Left lung (tissue), 4 donors: ENCODE measurements at regions not wholly inside any gene's neighbourhood (a gene's known extent, or its start where the extent isn't known, plus 50 kb on each side); places are given as distances from the start of the nearest gene placed in this dataset.
A peak's percentile ranks its signal among the peaks of the same experiment; 100 is the strongest.

ENCODE experiments used
- ATAC-seq: fragments of 200-7000 bp; cut with Tn5 transposase; one replicate; pipeline ENCODE4 v1.9.1; 2020; ENCODE audit warnings: moderate library complexity
- DNase-seq, 4 donors: peaks; one replicate each; pipeline ENCODE4 v3.0.0-alpha.2; 2013 to 2020
- H3K27ac ChIP-seq, 2 donors: fragments of 200-600 bp; sonication (generic) in 1 of 2; one replicate each; pipeline versions ENCODE4 v1.5.0 to v1.8.0; 2020 to 2021
- H3K27me3 ChIP-seq, 2 donors: fragments of 200-600 bp; sonication (generic) in 1 of 2; one replicate each; pipeline versions ENCODE4 v1.5.0 to v1.8.0; 2020 to 2021
- H3K36me3 ChIP-seq, 2 donors: fragments of 200-600 bp; sonication (generic) in 1 of 2; one replicate each; pipeline versions ENCODE4 v1.5.0 to v1.8.0; 2020 to 2021
- H3K4me1 ChIP-seq, 2 donors: fragments of 200-600 bp; one replicate each; pipeline ENCODE4 v1.8.0; 2021
- H3K4me3 ChIP-seq, 2 donors: fragments of 200-600 bp; sonication (generic) in 1 of 2; one replicate each; pipeline versions ENCODE4 v1.5.0 to v1.8.0; 2020 to 2021; ENCODE audit warnings: mild to moderate bottlenecking in 1 of 2
- H3K9me3 ChIP-seq, 2 donors: fragments of 200-600 bp; sonication (generic) in 1 of 2; one replicate each; pipeline versions ENCODE4 v1.5.0 to v1.8.0; 2020 to 2021
- CTCF ChIP-seq, 2 donors: fragments of 200-600 bp; sonication (generic) in 1 of 2; IDR thresholded peaks; one replicate each; pipeline versions ENCODE4 v1.5.0 to v1.8.0; 2021; ENCODE audit warnings: antibody characterized with exemption in 2 of 2
- intact Hi-C, 2 donors: fragments of 100-400 bp; cut with DNase I; formaldehyde crosslinking; loops; one replicate each; pipeline versions ENCODE4 v1.11.2 to v1.14.2; 2022
- donor health status: DM: no; HTN: yes; CAD: no.
- donor health status: DM: no; HTN: no; CAD: no.

- no peaks in the 10 kb centered on the region for H3K36me3 ChIP-seq
- no peak for TF ChIP-seq CTCF (IDR thresholded peaks at IDR 0.05)
- peaks cover 0 to 3% of the 10 kb centered on the region in 2 donors for H3K9me3 ChIP-seq
- peak overlapping the region in 1 of 2 donors; percentile 13 for H3K27ac ChIP-seq
- H3K27me3 ChIP-seq, result no peaks in the 10 kb centered on the region
- intact Hi-C loops, result no loop called here
- H3K4me3 ChIP-seq, result no peak overlapping the region
- peak in 1 of 4 donors; percentile 15 for DNase-seq
- ATAC-seq, result peak; percentile 54
- H3K4me1 ChIP-seq, result no peaks in the 10 kb centered on the region
Measured at GRCh38 chr3:73324203-73325155, 263.0 kb downstream of the EBLN2 start.

- DNase-seq, result no peak
- intact Hi-C loops, result no loop called here
- H3K27ac ChIP-seq, result no peak overlapping the region
- no peaks in the 10 kb centered on the region for H3K4me1 ChIP-seq
- H3K36me3 ChIP-seq, result no peaks in the 10 kb centered on the region
- no peak overlapping the region for H3K4me3 ChIP-seq
- no peak for ATAC-seq
- TF ChIP-seq CTCF (IDR thresholded peaks at IDR 0.05), result no peak
- peaks cover 0 to 3% of the 10 kb centered on the region in 2 donors for H3K9me3 ChIP-seq
- no peaks in the 10 kb centered on the region for H3K27me3 ChIP-seq
Measured at GRCh38 chr3:73326396-73326795, 264.9 kb downstream of the EBLN2 start.

- intact Hi-C loops, result no loop called here
- Histone ChIP-seq H3K27ac (no peak overlapping the region), H3K4me3 (no peak overlapping the region)
Measured at GRCh38 chr3:73327052-73327451, 265.6 kb downstream of the EBLN2 start.

More at GRCh38 chr3:73327052-73327451, 265.6 kb downstream of the EBLN2 start:
- ATAC-seq, result no peak
- no peak for TF ChIP-seq CTCF (IDR thresholded peaks at IDR 0.05)
- Histone ChIP-seq H3K27me3 (no peaks in the 10 kb centered on the region), H3K36me3 (no peaks in the 10 kb centered on the region), H3K9me3 (peaks cover 0 to 3% of the 10 kb centered on the region in 2 donors), H3K4me1 (no peaks in the 10 kb centered on the region)
- no peak for DNase-seq
